Panc1 (cell line): ENCODE measurements at regions not wholly inside any gene's neighbourhood (a gene's known extent, or its start where the extent isn't known, plus 50 kb on each side); places are given as distances from the start of the nearest gene placed in this dataset.

Experiments used
- CTCF ChIP-seq: fragments of 450-650 bp; IDR thresholded peaks from 2 replicates; pipeline ENCODE4 v1.5.1; 2017; ENCODE audit warnings: mild to moderate bottlenecking
- POLR2AphosphoS5 ChIP-seq: IDR thresholded peaks from 2 replicates; pipeline ENCODE4 v1.6.1; 2012; ENCODE audit warnings: mild to moderate bottlenecking, low read depth, low read length, moderate library complexity
- REST ChIP-seq, 2 experiments: IDR thresholded peaks; 2 replicates each; pipeline ENCODE4 v1.6.1; 2011 to 2012; ENCODE audit warnings: low read depth in 2 of 2, control low read depth in 1 of 2, low read length in 1 of 2, mild to moderate bottlenecking in 1 of 2, moderate library complexity in 1 of 2; ENCODE audit not compliant: insufficient read depth in 1 of 2
- SIN3A ChIP-seq: IDR thresholded peaks from 2 replicates; pipeline ENCODE4 v1.6.1; 2012; ENCODE audit warnings: low read depth, mild to moderate bottlenecking, low read length, moderate library complexity, borderline replicate concordance; ENCODE audit not compliant: insufficient read depth
- TCF7L2 ChIP-seq: IDR thresholded peaks from 2 replicates; pipeline ENCODE4 v1.6.1; 2011; ENCODE audit warnings: mild to moderate bottlenecking, low read depth, low read length, inconsistent platforms

GRCh38 chr11:57054817-57055216, 66.1 kb downstream of the OR5AK2 start:
- no peak for TF ChIP-seq TCF7L2
- no peak for TF ChIP-seq POLR2AphosphoS5
- no peak for TF ChIP-seq SIN3A
- TF ChIP-seq CTCF, result no peak
- TF ChIP-seq REST (IDR thresholded peaks at IDR 0.05; ENCODE audit: insufficient read depth in 1 of 2, low read depth in 2 of 2, low read length in 1 of 2), result no peak
